Endodermal cell (in vitro differentiated cells): ENCODE measurements at regions not wholly inside any gene's neighbourhood (a gene's known extent, or its start where the extent isn't known, plus 50 kb on each side); places are given as distances from the start of the nearest gene placed in this dataset.

Experiments used
- DNase-seq: peaks from one replicate; pipeline ENCODE4 v3.0.0-alpha.2; 2017
- H3K27ac ChIP-seq: 2 replicates; pipeline ENCODE4 v1.5.1; 2013; ENCODE audit warnings: mild to moderate bottlenecking, low read depth, low read length, moderate library complexity
- H3K27me3 ChIP-seq: 2 replicates; pipeline ENCODE4 v1.6.1; 2013; ENCODE audit warnings: mild to moderate bottlenecking, low read length, moderate library complexity; ENCODE audit not compliant: insufficient read depth, control insufficient read depth, poor library complexity, severe bottlenecking
- H3K36me3 ChIP-seq: 2 replicates; pipeline ENCODE4 v1.7.0; 2013; ENCODE audit warnings: mild to moderate bottlenecking, low read length, moderate library complexity; ENCODE audit not compliant: control insufficient read depth, insufficient read depth
- H3K4me1 ChIP-seq: one replicate; pipeline ENCODE4 v1.7.0; 2013; ENCODE audit warnings: low read length; ENCODE audit not compliant: control insufficient read depth, insufficient read depth
- H3K4me3 ChIP-seq: 2 replicates; pipeline ENCODE4 v1.5.1; 2013; ENCODE audit warnings: mild to moderate bottlenecking, low read length, moderate library complexity
- H3K9ac ChIP-seq: 2 replicates; pipeline ENCODE4 v1.6.1; 2013; ENCODE audit warnings: mild to moderate bottlenecking, low read length, moderate library complexity; ENCODE audit not compliant: poor library complexity, severe bottlenecking; ENCODE audit errors: extremely low read depth
- H3K9me3 ChIP-seq: 2 replicates; pipeline ENCODE4 v1.6.1; 2013; ENCODE audit warnings: mild to moderate bottlenecking, low read length, moderate library complexity; ENCODE audit not compliant: control insufficient read depth
- H3K27ac Mint-ChIP-seq: 2 replicates; pipeline ENCODE4 v1.8.0; 2020; ENCODE audit warnings: mixed read lengths
- H3K27me3 Mint-ChIP-seq: 2 replicates; pipeline ENCODE4 v1.8.0; 2021; ENCODE audit warnings: mild to moderate bottlenecking, mixed read lengths; ENCODE audit not compliant: insufficient read depth
- H3K36me3 Mint-ChIP-seq: 2 replicates; pipeline ENCODE4 v1.8.0; 2020; ENCODE audit warnings: low read depth, mixed read lengths
- H3K4me1 Mint-ChIP-seq: 2 replicates; pipeline ENCODE4 v1.8.0; 2020; ENCODE audit warnings: mixed read lengths
- H3K4me3 Mint-ChIP-seq: 2 replicates; pipeline ENCODE4 v1.8.0; 2020; ENCODE audit warnings: mild to moderate bottlenecking, moderate library complexity, mixed read lengths
- H3K9me3 Mint-ChIP-seq: 2 replicates; pipeline ENCODE4 v1.8.0; 2020; ENCODE audit warnings: mild to moderate bottlenecking, mixed read lengths
- CTCF ChIP-seq: fragments of 200-600 bp; sonication (generic); conservative IDR thresholded peaks from 2 replicates; pipeline ENCODE4 v1.5.0; 2021; ENCODE audit warnings: antibody characterized with exemption, mild to moderate bottlenecking
- WGBS, 2 experiments: methylation state at CpG; one replicate each; pipeline versions ENCODE4 v1.1.5 to v1.1.7; 2013; ENCODE audit warnings: missing lambda C conversion rate in 2 of 2, mixed read lengths in 1 of 2; ENCODE audit not compliant: insufficient coverage in 1 of 2, insufficient read length in 1 of 2; 5-methylcytosine and 5-hydroxymethylcytosine counted together

GRCh38 chr1:188615321-188615720, 1786.6 kb downstream of the PLA2G4A start:
- H3K27me3 Mint-ChIP-seq, result no peaks in the 10 kb centered on the region
- no peaks in the 10 kb centered on the region for H3K4me1 Mint-ChIP-seq
- Histone ChIP-seq H3K36me3 (no peaks in the 10 kb centered on the region), H3K4me1 (no peaks in the 10 kb centered on the region), H3K9me3 (no peaks in the 10 kb centered on the region), H3K27ac (no peak overlapping the region), H3K9ac (no peak overlapping the region), H3K27me3 (no peaks in the 10 kb centered on the region), H3K4me3 (no peak overlapping the region)
- no peaks in the 10 kb centered on the region for H3K36me3 Mint-ChIP-seq
- no peak for DNase-seq
- no peaks in the 10 kb centered on the region for H3K9me3 Mint-ChIP-seq
- no peak overlapping the region for H3K4me3 Mint-ChIP-seq
- 100% methylated on average over 1 of the region's 1 CpG; no CpG with 5 or more reads in 1 of the 2 experiments for WGBS, 2 experiments
- H3K27ac Mint-ChIP-seq, result no peak overlapping the region
- TF ChIP-seq CTCF, result no peak

GRCh38 chr1:188620236-188620635, 1791.5 kb downstream of the PLA2G4A start:
- Histone ChIP-seq H3K4me1 (no peaks in the 10 kb centered on the region), H3K4me3 (no peak overlapping the region), H3K27me3 (no peaks in the 10 kb centered on the region), H3K27ac (no peak overlapping the region), H3K9ac (no peak overlapping the region), H3K36me3 (no peaks in the 10 kb centered on the region), H3K9me3 (no peaks in the 10 kb centered on the region)
- TF ChIP-seq CTCF, result no peak
- H3K36me3 Mint-ChIP-seq, result no peaks in the 10 kb centered on the region
- no peak for DNase-seq
- no peaks in the 10 kb centered on the region for H3K4me1 Mint-ChIP-seq
- no peak overlapping the region for H3K27ac Mint-ChIP-seq
- no peak overlapping the region for H3K4me3 Mint-ChIP-seq
- H3K27me3 Mint-ChIP-seq, result no peaks in the 10 kb centered on the region
- 83 to 96% methylated on average over 1 to 4 of the region's 4 CpGs for WGBS, 2 experiments
- no peaks in the 10 kb centered on the region for H3K9me3 Mint-ChIP-seq

DNA sequence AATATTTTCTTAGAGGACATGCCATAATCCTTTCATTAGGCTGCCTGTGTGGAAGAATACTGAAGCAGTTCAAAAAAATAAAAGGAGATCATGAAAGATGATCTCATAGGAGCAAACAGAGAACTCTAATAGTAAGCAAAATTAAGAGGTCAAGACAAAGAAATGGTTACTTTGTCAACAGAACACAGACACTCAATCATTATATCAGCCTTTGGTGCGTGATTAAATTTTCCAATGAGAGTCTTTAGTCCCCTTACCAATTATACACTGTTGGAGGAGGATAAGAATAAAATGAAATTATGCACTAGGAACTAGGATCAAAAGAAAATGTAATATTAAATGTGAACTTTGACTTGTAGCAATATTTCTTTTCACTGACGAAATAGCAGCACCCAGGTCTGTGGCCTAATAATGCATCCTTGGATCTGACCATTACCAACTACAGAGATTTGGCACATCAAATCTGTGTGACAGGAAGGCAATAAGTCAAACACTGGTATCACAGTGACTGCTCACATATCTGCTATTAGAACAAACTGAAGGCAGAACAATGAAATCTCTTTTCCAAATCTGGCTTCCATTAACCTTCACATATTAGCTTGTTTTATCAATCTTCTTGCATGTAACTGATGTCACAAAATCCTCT, 1812.9 kb downstream of the PLA2G4A start:
- Histone ChIP-seq H3K4me3 (no peak overlapping the region), H3K9me3 (no peaks in the 10 kb centered on the region), H3K36me3 (no peaks in the 10 kb centered on the region), H3K9ac (no peak overlapping the region), H3K27me3 (no peaks in the 10 kb centered on the region), H3K27ac (no peak overlapping the region), H3K4me1 (no peaks in the 10 kb centered on the region)
- H3K36me3 Mint-ChIP-seq, result no peaks in the 10 kb centered on the region
- no peaks in the 10 kb centered on the region for H3K4me1 Mint-ChIP-seq
- no peaks in the 10 kb centered on the region for H3K27me3 Mint-ChIP-seq
- 80 to 99% methylated on average over 1 to 2 of the region's 2 CpGs for WGBS, 2 experiments
- no peak overlapping the region for H3K27ac Mint-ChIP-seq
- DNase-seq, result no peak
- TF ChIP-seq CTCF, result no peak
- H3K9me3 Mint-ChIP-seq, result no peaks in the 10 kb centered on the region
- no peak overlapping the region for H3K4me3 Mint-ChIP-seq
